WTC11 (cell line): ENCODE measurements at regions not wholly inside any gene's neighbourhood (a gene's known extent, or its start where the extent isn't known, plus 50 kb on each side); places are given as distances from the start of the nearest gene placed in this dataset.

Source experiments
- AR ChIP-seq: fragments of 250-450 bp; sonication (Bioruptor Pico); IDR thresholded peaks from 2 replicates; pipeline ENCODE4 v1.9.0; 2021; ENCODE audit warnings: mild to moderate bottlenecking
- CTCF ChIP-seq: fragments of 200-600 bp; IDR thresholded peaks from 2 replicates; pipeline ENCODE4 v1.8.0; 2022; ENCODE audit warnings: antibody characterized with exemption
- E2F1 ChIP-seq: sonication (generic); formaldehyde crosslinking; IDR thresholded peaks from 2 replicates; pipeline ENCODE4 v1.8.0; 2022; ENCODE audit warnings: mild to moderate bottlenecking, missing genetic modification reagents
- E2F4 ChIP-seq: sonication (generic); formaldehyde crosslinking; IDR thresholded peaks from 2 replicates; pipeline ENCODE4 v1.8.1; 2022; ENCODE audit warnings: low read depth, mild to moderate bottlenecking, moderate library complexity, missing genetic modification reagents, borderline replicate concordance
- ERG ChIP-seq: fragments of 250-450 bp; sonication (Bioruptor Pico); IDR thresholded peaks from 2 replicates; pipeline ENCODE4 v1.8.0; 2021; ENCODE audit warnings: mild to moderate bottlenecking
- ESRRA ChIP-seq: sonication (generic); formaldehyde crosslinking; IDR thresholded peaks from 2 replicates; pipeline ENCODE4 v1.8.1; 2022; ENCODE audit warnings: mild to moderate bottlenecking, missing genetic modification reagents, borderline replicate concordance
- HMGXB4 ChIP-seq: sonication (generic); formaldehyde crosslinking; IDR thresholded peaks from 2 replicates; pipeline ENCODE4 v1.8.1; 2023; ENCODE audit warnings: mild to moderate bottlenecking, moderate library complexity, missing genetic modification reagents
- MAX ChIP-seq: sonication (generic); formaldehyde crosslinking; IDR thresholded peaks from 2 replicates; pipeline ENCODE4 v1.8.0; 2022; ENCODE audit warnings: mild to moderate bottlenecking, missing genetic modification reagents
- RELA ChIP-seq: sonication (generic); formaldehyde crosslinking; IDR thresholded peaks from 2 replicates; pipeline ENCODE4 v1.8.1; 2022; ENCODE audit warnings: missing genetic modification reagents, mild to moderate bottlenecking, borderline replicate concordance
- RORB ChIP-seq: fragments of 250-450 bp; sonication (Bioruptor Pico); IDR thresholded peaks from 2 replicates; pipeline ENCODE4 v1.9.0; 2021; ENCODE audit warnings: mild to moderate bottlenecking
- USF2 ChIP-seq: sonication (generic); formaldehyde crosslinking; IDR thresholded peaks from 2 replicates; pipeline ENCODE4 v1.8.1; 2023; ENCODE audit warnings: mild to moderate bottlenecking, missing genetic modification reagents, moderate library complexity

- TF ChIP-seq ERG (CRISPR knock-in tag) (no peak), E2F4 (CRISPR knock-in tag) (no peak), HMGXB4 (CRISPR knock-in tag) (no peak), AR (CRISPR knock-in tag) (no peak), CTCF (no peak), ESRRA (CRISPR knock-in tag) (no peak), RORB (CRISPR knock-in tag) (no peak), MAX (CRISPR knock-in tag) (no peak), E2F1 (CRISPR knock-in tag) (no peak), RELA (CRISPR knock-in tag) (no peak), USF2 (CRISPR knock-in tag) (no peak)
Measured at GRCh38 chr15:34663101-34663500, 79.7 kb upstream of the GOLGA8B start.
